GM21723 (cell line): ENCODE measurements at regions not wholly inside any gene's neighbourhood (a gene's known extent, or its start where the extent isn't known, plus 50 kb on each side); places are given as distances from the start of the nearest gene placed in this dataset.
"Not testable (repeated sequence)": the region's sequence is repeated elsewhere in the genome, so short reads cannot be mapped to it uniquely, and the experiment has no call there.

Experiments used
- ATAC-seq: cut with Tn5 transposase; IDR thresholded peaks from one replicate; pipeline ENCODE4 v1.9.1; 2021; ENCODE audit warnings: mild to moderate bottlenecking, moderate library complexity; ENCODE audit not compliant: unreplicated experiment

- no peak for ATAC-seq
Observed at GRCh38 chr13:22855926-22856325, 324.9 kb upstream of the SGCG start.

GRCh38 chr13:22858980-22859379 is 321.8 kb upstream of the SGCG start:
- not testable (repeated sequence) for ATAC-seq

GRCh38 chr13:22859411-22859810 is 321.4 kb upstream of the SGCG start:
- not testable (repeated sequence) for ATAC-seq

- ATAC-seq, result no peak
Observed at GRCh38 chr13:22861958-22862466, 318.8 kb upstream of the SGCG start.

- ATAC-seq, result no peak
Observed at GRCh38 chr13:22862478-22862877, 318.3 kb upstream of the SGCG start.

- ATAC-seq, result no peak
Observed at GRCh38 chr13:22866221-22866620, 314.6 kb upstream of the SGCG start.

GRCh38 chr13:22871231-22871630 is 309.5 kb upstream of the SGCG start:
- ATAC-seq, result no peak

- no peak for ATAC-seq
Observed at GRCh38 chr13:22874839-22875238, 305.9 kb upstream of the SGCG start.

GRCh38 chr13:22877421-22877820 is 303.4 kb upstream of the SGCG start:
- ATAC-seq, result no peak

- no peak for ATAC-seq
Observed at GRCh38 chr13:22880741-22881720, 299.7 kb upstream of the SGCG start.

GRCh38 chr13:22881721-22882608 is 298.8 kb upstream of the SGCG start:
- not testable (repeated sequence) for ATAC-seq

GRCh38 chr13:22883262-22883840 is 297.4 kb upstream of the SGCG start:
- no peak for ATAC-seq

GRCh38 chr13:22883956-22884355 is 296.8 kb upstream of the SGCG start:
- ATAC-seq, result no peak

GRCh38 chr13:22886061-22886460 is 294.7 kb upstream of the SGCG start:
- not testable (repeated sequence) for ATAC-seq

- ATAC-seq, result not testable (repeated sequence)
Observed at GRCh38 chr13:22889376-22889775, 291.4 kb upstream of the SGCG start.

- no peak for ATAC-seq
Observed at GRCh38 chr13:22893204-22893603, 287.6 kb upstream of the SGCG start.

- ATAC-seq, result no peak
Observed at GRCh38 chr13:22893777-22894176, 287.0 kb upstream of the SGCG start.

GRCh38 chr13:22897571-22898314 is 283.0 kb upstream of the SGCG start:
- no peak for ATAC-seq

- ATAC-seq, result not testable (repeated sequence)
Observed at GRCh38 chr13:22900416-22900951, 280.3 kb upstream of the SGCG start.

- no peak for ATAC-seq
Observed at GRCh38 chr13:22903301-22903700, 277.5 kb upstream of the SGCG start.
